GM10248 (cell line): ENCODE measurements at regions not wholly inside any gene's neighbourhood (a gene's known extent, or its start where the extent isn't known, plus 50 kb on each side); places are given as distances from the start of the nearest gene placed in this dataset.
"Not testable (repeated sequence)": the region's sequence is repeated elsewhere in the genome, so short reads cannot be mapped to it uniquely, and the experiment has no call there.

Source experiments
- CTCF ChIA-PET: fragments of 300-600 bp; sonication (Branson Sonifier 250); formaldehyde crosslinking; extraction: SDS; loops from one replicate; lab custom pipeline; 2021; ENCODE audit warnings: antibody characterized with exemption; lab: Yijun Ruan, JAX
- POLR2A ChIA-PET: fragments of 350-650 bp; sonication (Branson Sonifier 250); formaldehyde crosslinking; extraction: SDS; loops from one replicate; lab custom pipeline; 2020; ENCODE audit warnings: antibody characterized with exemption; lab: Yijun Ruan, JAX
- DNase-seq: peaks from one replicate; pipeline ENCODE4 v3.0.0; 2012; ENCODE audit errors: extremely low spot score
- TF ChIP-seq, protein P1 (sequence below): IDR thresholded peaks from 2 replicates; pipeline ENCODE4 v1.5.1; 2012; ENCODE audit warnings: mild to moderate bottlenecking, low read depth; ENCODE audit errors: extremely low read depth, missing control alignments, control extremely low read depth

DNA sequence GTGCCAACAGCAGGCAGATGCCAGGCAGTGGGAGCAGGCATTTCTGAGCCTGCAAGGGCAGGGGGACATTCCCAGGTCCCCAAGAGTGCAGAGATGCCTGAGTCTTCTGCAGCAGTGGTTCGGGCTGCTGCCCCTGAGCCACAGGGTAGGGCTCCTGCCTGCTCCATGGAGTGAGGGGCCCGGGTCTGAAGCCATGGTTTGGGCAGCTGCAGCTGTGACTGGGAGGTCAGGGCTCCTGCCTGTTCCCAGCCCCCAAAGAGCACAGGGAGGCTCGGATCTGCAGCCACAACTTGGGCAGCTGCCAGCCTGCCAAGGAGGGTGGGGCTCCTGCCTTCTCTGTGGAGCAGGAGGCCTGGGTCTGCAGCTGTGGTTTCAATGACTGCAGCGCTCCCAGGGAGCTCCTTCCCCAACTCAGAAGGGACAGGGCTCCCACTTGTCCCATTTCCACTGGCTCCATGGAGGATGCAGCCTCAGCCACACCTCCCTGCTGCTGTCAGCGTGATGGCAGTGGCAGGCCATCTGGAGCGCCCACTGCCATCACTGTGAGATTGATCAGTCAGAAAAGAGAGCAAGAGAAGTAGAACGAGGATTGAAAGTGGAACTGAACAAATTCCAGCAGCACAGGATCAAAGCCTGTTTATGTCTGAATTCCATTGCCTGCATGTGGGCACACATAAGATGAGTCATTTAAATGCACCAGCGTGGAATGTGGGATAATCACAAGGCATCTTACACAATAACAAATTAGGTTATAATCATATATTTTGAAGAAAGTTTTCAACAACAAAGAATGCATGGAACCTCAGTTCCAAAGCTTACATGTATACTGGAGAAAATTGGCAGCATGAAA is 93.1 kb upstream of the CXorf51A start:
- ChIA-PET POLR2A (no interaction called here), CTCF (interaction anchor here (1.6 kb wide), 1 partner anchor 80 kb away, joined by 3 read pairs; no protein-coding TSS in a partner anchor)
- TF ChIP-seq, protein P1, sequence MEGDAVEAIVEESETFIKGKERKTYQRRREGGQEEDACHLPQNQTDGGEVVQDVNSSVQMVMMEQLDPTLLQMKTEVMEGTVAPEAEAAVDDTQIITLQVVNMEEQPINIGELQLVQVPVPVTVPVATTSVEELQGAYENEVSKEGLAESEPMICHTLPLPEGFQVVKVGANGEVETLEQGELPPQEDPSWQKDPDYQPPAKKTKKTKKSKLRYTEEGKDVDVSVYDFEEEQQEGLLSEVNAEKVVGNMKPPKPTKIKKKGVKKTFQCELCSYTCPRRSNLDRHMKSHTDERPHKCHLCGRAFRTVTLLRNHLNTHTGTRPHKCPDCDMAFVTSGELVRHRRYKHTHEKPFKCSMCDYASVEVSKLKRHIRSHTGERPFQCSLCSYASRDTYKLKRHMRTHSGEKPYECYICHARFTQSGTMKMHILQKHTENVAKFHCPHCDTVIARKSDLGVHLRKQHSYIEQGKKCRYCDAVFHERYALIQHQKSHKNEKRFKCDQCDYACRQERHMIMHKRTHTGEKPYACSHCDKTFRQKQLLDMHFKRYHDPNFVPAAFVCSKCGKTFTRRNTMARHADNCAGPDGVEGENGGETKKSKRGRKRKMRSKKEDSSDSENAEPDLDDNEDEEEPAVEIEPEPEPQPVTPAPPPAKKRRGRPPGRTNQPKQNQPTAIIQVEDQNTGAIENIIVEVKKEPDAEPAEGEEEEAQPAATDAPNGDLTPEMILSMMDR: no peak
- DNase-seq: no peak

DNA sequence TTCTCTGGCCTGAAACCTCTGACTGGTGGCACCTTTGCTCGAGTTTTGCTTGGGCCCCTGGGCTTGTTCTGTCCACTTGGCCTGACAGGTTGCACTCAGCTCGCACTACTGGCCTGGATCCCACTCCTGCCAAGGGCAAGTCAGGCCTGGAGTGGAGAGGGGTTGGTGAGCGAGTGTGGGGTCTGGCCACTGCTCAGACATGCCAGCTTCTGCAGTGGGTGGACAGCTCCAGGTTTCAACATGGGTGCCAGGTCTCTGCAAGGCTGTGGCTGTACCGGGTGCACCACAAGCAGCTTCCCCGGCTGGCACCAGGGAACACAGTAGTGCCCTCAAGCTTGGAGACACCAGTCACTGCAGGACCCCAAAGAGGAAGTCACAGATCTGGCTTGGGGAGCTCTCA is 91.6 kb upstream of the CXorf51A start:
- no peak for DNase-seq
- ChIA-PET POLR2A (no interaction called here), CTCF (no interaction called here)
- TF ChIP-seq, protein P1: no peak

DNA sequence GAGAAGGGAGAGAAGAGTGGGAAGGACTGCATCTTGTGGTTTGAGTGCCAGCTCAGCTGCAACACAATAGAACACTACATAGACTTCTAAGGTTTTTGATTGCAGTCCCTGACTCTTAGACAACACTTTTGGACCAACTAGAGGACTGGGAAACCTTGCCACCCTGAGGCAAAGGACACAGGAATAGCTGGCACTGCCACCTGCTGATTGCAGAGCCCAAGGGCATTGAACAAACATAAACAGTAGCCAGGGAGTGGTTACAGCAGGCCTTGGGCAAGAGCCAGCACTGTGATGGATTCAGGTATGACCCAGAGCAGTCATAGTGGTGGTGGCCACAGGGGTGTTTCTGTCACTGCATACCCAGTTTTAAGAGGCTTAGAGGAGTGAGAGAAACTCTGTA is 72.5 kb upstream of the CXorf51A start:
- ChIA-PET CTCF (no interaction called here), POLR2A (no interaction called here)
- no peak for DNase-seq
- TF ChIP-seq, protein P1: no peak

DNA sequence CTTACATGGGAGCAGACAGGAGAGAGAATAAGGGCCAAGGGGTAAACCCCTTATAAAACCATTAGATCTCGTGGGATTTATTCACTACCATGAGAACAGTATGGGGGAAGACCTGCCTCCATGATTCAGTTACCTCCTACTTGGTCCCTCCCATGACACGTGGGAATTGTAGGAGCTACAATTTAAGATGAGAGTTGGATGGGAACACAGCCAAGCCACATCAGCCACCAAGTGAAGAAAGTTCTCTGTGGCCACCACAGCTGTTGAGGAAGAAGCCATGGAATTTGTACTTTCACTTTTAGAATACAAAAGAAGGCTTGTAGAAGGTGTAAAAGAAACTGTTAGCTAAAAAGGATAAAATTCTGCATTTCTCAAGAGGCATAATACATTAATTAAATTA is 67.0 kb upstream of the CXorf51A start:
- DNase-seq: no peak
- POLR2A ChIA-PET: no interaction called here
- TF ChIP-seq, protein P1: no peak
- CTCF ChIA-PET: no interaction called here

DNA sequence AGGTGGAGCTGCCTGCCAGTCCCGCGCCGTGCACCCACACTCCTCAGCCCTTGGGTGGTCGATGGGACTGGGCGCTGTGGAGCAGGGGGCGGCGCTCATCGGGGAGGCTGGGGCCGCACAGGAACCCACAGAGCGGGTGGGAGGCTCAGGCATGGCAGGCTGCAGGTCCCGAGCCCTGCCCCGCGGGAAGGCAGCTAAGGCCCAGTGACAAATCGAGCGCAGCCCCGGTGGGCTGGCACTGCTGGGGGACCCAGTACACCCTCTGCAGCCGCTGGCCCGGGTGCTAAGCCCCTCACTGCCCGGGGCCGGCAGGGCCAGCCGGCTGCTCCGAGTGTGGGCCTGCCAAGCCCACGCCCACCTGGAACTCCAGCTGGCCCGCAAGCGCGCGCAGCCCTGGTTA is 52.3 kb upstream of the CXorf51A start:
- DNase-seq, POLR2A ChIA-PET, CTCF ChIA-PET: not testable (repeated sequence)

DNA sequence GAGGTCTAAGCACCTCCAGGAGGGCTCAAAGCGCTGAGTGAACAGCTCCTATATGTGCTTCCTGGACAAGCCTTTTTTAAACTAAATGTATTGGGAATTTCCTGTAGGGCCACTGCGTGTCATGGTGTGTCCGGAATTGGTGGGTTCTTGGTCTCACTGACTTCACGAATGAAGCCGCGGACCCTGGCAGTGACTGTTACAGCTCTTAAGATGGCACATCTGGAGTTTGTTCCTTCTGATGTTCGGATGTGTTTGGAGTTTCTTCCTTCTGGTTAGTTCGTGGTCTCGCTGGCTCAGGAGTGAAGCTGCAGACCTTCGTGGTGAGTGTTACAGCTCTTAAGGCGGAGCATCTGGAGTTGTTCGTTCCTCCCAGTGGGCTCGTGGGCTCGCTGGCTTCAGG is 51.2 kb upstream of the CXorf51A start:
- DNase-seq, CTCF ChIA-PET, POLR2A ChIA-PET: not testable (repeated sequence)
